ENCODE measurements at regions not wholly inside any gene's neighbourhood (a gene's known extent, or its start where the extent isn't known, plus 50 kb on each side); places are given as distances from the start of the nearest gene placed in this dataset.
"Not testable (repeated sequence)": the region's sequence is repeated elsewhere in the genome, so short reads cannot be mapped to it uniquely, and the experiment has no call there.

DNA sequence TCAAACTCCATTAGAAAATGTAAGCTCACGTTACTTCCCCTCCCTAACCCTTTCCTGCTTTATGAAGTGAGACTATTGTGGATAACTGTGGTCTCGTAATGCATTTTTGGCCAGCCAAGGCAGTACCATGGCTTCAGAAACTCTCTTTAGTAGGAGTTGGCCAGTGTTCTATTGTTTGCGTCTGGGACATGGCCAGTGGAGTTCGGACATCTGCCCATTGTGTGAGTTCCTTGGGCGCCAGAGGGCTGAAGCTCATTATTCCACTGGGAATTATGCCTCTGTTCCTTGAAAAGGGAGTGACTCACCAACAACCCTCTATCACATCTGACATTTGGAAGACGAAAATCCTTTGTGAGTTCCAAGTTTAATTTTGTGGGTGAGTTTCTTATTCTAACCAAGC, 319.5 kb upstream of the SOX9 start:
- TF ChIP-seq TAF1 (IDR thresholded peaks at IDR 0.05; ENCODE audit: low read depth, low read length) (no peak), POU2F2 (IDR thresholded peaks at IDR 0.05; ENCODE audit: low read depth, low read length) (no peak), SPI1 (IDR thresholded peaks at IDR 0.05; ENCODE audit: low read depth, low read length) (no peak), POLR2AphosphoS5 (IDR thresholded peaks at IDR 0.05; ENCODE audit: low read depth, low read length) (no peak), PAX5 (IDR thresholded peaks at IDR 0.05; ENCODE audit: insufficient read depth, low read length, severe bottlenecking) (no peak), POLR2A (IDR thresholded peaks at IDR 0.05; ENCODE audit: low read depth, low read length) (no peak)
- FAIRE-seq (no peak), DNase-seq (ENCODE audit: insufficient read length, low spot score) (no peak)

GRCh38 chr17:71802663-71803062, 318.2 kb upstream of the SOX9 start:
- no peak for FAIRE-seq

DNA sequence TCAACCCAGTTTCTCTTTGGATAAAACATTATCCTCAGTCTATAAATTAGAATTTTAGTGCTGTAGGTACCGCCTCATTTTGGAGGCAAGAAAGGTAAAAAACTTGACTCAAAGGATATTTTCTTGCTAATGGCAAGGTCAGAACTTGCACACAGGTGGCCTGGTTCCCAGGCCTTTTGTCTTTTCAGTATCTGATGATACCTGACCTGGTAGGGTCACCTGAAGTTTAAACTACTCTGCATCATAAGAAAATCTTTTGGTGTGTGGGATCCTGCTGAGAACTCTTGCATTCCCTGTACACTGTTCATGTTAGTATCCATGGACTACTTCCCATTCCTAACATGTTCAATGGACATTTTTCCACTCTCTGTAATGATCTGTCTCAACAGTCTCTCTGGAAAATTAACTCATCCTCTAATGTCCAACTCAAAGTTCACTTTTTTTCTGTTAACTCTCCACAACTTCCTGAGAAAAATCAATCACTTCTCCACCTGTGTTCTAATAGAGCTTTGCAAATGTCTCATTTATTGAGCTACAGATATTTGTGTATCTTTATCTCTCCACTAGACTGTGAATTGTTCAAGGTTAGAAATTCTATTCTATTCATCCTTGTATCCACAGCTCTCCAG, 317.1 kb upstream of the SOX9 start:
- no peak for TF ChIP-seq SPI1 (IDR thresholded peaks at IDR 0.05; ENCODE audit: low read depth, low read length)
- TF ChIP-seq PAX5 (IDR thresholded peaks at IDR 0.05; ENCODE audit: insufficient read depth, low read length, severe bottlenecking), result no peak
- no peak for TF ChIP-seq POLR2AphosphoS5 (IDR thresholded peaks at IDR 0.05; ENCODE audit: low read depth, low read length)
- no peak for TF ChIP-seq POLR2A (IDR thresholded peaks at IDR 0.05; ENCODE audit: low read depth, low read length)
- no peak for TF ChIP-seq POU2F2 (IDR thresholded peaks at IDR 0.05; ENCODE audit: low read depth, low read length)
- FAIRE-seq (no peak), DNase-seq (ENCODE audit: insufficient read length, low spot score) (no peak)

More at GRCh38 chr17:71802663-71803062, 318.2 kb upstream of the SOX9 start:
- TF ChIP-seq SPI1 (IDR thresholded peaks at IDR 0.05; ENCODE audit: low read depth, low read length) (no peak), TAF1 (IDR thresholded peaks at IDR 0.05; ENCODE audit: low read depth, low read length) (no peak), POLR2A (IDR thresholded peaks at IDR 0.05; ENCODE audit: low read depth, low read length) (no peak), PAX5 (IDR thresholded peaks at IDR 0.05; ENCODE audit: insufficient read depth, low read length, severe bottlenecking) (no peak), POLR2AphosphoS5 (IDR thresholded peaks at IDR 0.05; ENCODE audit: low read depth, low read length) (no peak), POU2F2 (IDR thresholded peaks at IDR 0.05; ENCODE audit: low read depth, low read length) (no peak)
- DNase-seq (ENCODE audit: insufficient read length, low spot score), result no peak

GRCh38 chr17:71809537-71809936, 311.3 kb upstream of the SOX9 start:
- FAIRE-seq (no peak), DNase-seq (ENCODE audit: insufficient read length, low spot score) (no peak)
- no peak for TF ChIP-seq PAX5 (IDR thresholded peaks at IDR 0.05; ENCODE audit: insufficient read depth, low read length, severe bottlenecking)
- TF ChIP-seq POLR2AphosphoS5 (IDR thresholded peaks at IDR 0.05; ENCODE audit: low read depth, low read length), result no peak
- TF ChIP-seq SPI1 (IDR thresholded peaks at IDR 0.05; ENCODE audit: low read depth, low read length), result no peak
- TF ChIP-seq POU2F2 (IDR thresholded peaks at IDR 0.05; ENCODE audit: low read depth, low read length), result no peak
- TF ChIP-seq TAF1 (IDR thresholded peaks at IDR 0.05; ENCODE audit: low read depth, low read length), result no peak
- TF ChIP-seq POLR2A (IDR thresholded peaks at IDR 0.05; ENCODE audit: low read depth, low read length), result no peak

DNA sequence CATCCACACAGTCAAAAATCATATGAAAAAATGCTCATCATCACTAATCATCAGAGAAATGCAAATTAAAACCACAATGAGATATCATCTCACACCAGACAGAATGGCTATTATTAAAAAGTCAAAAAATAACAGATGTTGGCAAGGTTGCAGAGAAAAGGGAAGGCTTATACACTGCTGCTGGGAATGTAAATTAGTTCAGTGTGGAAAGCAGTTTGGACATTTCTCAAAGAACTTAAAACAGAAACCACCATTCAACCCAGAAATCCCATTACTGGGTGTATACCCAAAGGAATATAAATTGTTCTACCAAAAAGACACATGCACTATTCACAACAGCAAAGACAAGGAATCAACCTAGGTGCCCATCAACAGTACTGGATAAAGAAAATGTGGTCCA, 307.0 kb upstream of the SOX9 start:
- not testable (repeated sequence) for FAIRE-seq

DNA sequence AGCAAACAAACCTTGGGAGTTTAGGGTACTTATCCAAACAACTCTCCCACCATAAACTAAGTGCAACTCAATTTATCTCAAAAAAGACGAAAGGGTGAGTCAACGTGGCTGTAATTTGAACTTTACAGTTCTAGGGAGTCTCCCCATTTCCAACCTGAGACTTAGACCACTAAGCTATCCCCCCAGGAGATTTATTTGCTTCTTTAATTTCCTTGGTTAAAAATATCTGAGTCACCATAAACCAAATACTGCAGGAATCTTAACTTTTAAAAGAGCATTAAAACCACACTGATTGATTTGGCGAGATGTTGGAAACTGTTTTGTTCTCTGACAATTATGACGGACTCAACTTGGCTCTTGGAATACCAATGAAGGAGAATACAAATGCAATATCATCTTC, 299.3 kb upstream of the SOX9 start:
- no peak for TF ChIP-seq PAX5 (IDR thresholded peaks at IDR 0.05; ENCODE audit: insufficient read depth, low read length, severe bottlenecking)
- TF ChIP-seq POU2F2 (IDR thresholded peaks at IDR 0.05; ENCODE audit: low read depth, low read length), result no peak
- TF ChIP-seq SPI1 (IDR thresholded peaks at IDR 0.05; ENCODE audit: low read depth, low read length), result no peak
- TF ChIP-seq TAF1 (IDR thresholded peaks at IDR 0.05; ENCODE audit: low read depth, low read length), result no peak
- TF ChIP-seq POLR2A (IDR thresholded peaks at IDR 0.05; ENCODE audit: low read depth, low read length), result no peak
- TF ChIP-seq POLR2AphosphoS5 (IDR thresholded peaks at IDR 0.05; ENCODE audit: low read depth, low read length), result no peak
- FAIRE-seq (no peak), DNase-seq (ENCODE audit: insufficient read length, low spot score) (no peak)

More for the DNA sequence above, 307.0 kb upstream of the SOX9 start:
- not testable (repeated sequence) for DNase-seq (ENCODE audit: insufficient read length, low spot score)

GRCh38 chr17:71824671-71825070, 296.1 kb upstream of the SOX9 start:
- TF ChIP-seq PAX5 (IDR thresholded peaks at IDR 0.05; ENCODE audit: insufficient read depth, low read length, severe bottlenecking) (no peak), POU2F2 (IDR thresholded peaks at IDR 0.05; ENCODE audit: low read depth, low read length) (no peak), TAF1 (IDR thresholded peaks at IDR 0.05; ENCODE audit: low read depth, low read length) (no peak), POLR2AphosphoS5 (IDR thresholded peaks at IDR 0.05; ENCODE audit: low read depth, low read length) (no peak), POLR2A (IDR thresholded peaks at IDR 0.05; ENCODE audit: low read depth, low read length) (no peak), SPI1 (IDR thresholded peaks at IDR 0.05; ENCODE audit: low read depth, low read length) (no peak)
- DNase-seq (ENCODE audit: insufficient read length, low spot score), result no peak
- no peak for FAIRE-seq

DNA sequence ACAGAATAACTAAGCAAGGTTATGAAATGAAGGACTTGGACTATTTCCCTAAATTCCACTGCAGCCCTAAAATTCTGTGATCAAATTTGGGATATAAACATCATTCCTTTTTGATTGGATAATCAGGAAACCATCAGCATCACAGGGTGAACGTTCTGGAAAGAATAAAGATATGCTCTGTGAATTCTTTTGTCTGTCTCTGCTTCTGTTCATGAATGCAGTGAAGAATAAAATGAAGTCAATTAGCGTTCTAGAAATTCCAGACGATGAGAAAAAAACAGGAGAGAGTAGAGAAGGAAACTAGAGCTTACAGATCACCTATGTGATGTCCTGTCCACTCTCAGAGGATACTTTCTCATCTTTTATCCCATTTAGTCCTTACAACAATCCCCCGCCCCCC, 295.1 kb upstream of the SOX9 start:
- TF ChIP-seq SPI1 (IDR thresholded peaks at IDR 0.05; ENCODE audit: low read depth, low read length) (no peak), PAX5 (IDR thresholded peaks at IDR 0.05; ENCODE audit: insufficient read depth, low read length, severe bottlenecking) (no peak), POLR2A (IDR thresholded peaks at IDR 0.05; ENCODE audit: low read depth, low read length) (no peak), POU2F2 (IDR thresholded peaks at IDR 0.05; ENCODE audit: low read depth, low read length) (no peak), POLR2AphosphoS5 (IDR thresholded peaks at IDR 0.05; ENCODE audit: low read depth, low read length) (no peak), TAF1 (IDR thresholded peaks at IDR 0.05; ENCODE audit: low read depth, low read length) (no peak)
- no peak for FAIRE-seq
- no peak for DNase-seq (ENCODE audit: insufficient read length, low spot score)

GRCh38 chr17:71828182-71828596, 292.6 kb upstream of the SOX9 start:
- TF ChIP-seq POLR2AphosphoS5 (IDR thresholded peaks at IDR 0.05; ENCODE audit: low read depth, low read length) (no peak), PAX5 (IDR thresholded peaks at IDR 0.05; ENCODE audit: insufficient read depth, low read length, severe bottlenecking) (no peak), TAF1 (IDR thresholded peaks at IDR 0.05; ENCODE audit: low read depth, low read length) (no peak), POU2F2 (IDR thresholded peaks at IDR 0.05; ENCODE audit: low read depth, low read length) (no peak), SPI1 (IDR thresholded peaks at IDR 0.05; ENCODE audit: low read depth, low read length) (no peak)
- DNase-seq (ENCODE audit: insufficient read length, low spot score) (no peak), FAIRE-seq (no peak)

- FAIRE-seq (no peak), DNase-seq (ENCODE audit: insufficient read length, low spot score) (no peak)
- TF ChIP-seq PAX5 (IDR thresholded peaks at IDR 0.05; ENCODE audit: insufficient read depth, low read length, severe bottlenecking), result no peak
Measured at GRCh38 chr17:71830866-71831265, 290.0 kb upstream of the SOX9 start.
